Islet precursor cell (in vitro differentiated cells): ENCODE measurements at regions not wholly inside any gene's neighbourhood (a gene's known extent, or its start where the extent isn't known, plus 50 kb on each side); places are given as distances from the start of the nearest gene placed in this dataset.
A peak's percentile ranks its signal among the peaks of the same experiment; 100 is the strongest.
"Not testable (repeated sequence)": the region's sequence is repeated elsewhere in the genome, so short reads cannot be mapped to it uniquely, and the experiment has no call there.

Experiments
- DNase-seq: peaks from one replicate; pipeline ENCODE4 v3.0.0-alpha.2; 2018

DNA sequence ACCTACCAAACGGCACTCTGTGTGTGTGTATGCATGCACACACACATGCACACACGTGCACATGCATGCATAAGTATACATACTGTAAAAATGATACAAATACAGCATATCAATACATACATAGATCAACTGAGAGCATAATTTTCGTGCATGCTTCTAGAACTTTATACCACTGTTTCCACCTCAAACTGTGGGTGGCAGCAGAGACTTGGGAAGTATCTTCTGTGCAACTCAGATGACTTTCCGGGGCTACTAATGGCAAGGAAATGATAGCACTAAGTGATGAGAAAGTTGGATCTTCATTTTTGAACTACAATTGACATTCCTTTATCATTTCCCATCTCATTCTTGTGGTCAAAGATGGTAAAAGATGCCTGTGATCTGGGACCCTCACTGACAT, 570.7 kb downstream of the REEP3 start:
- no peak for DNase-seq

DNA sequence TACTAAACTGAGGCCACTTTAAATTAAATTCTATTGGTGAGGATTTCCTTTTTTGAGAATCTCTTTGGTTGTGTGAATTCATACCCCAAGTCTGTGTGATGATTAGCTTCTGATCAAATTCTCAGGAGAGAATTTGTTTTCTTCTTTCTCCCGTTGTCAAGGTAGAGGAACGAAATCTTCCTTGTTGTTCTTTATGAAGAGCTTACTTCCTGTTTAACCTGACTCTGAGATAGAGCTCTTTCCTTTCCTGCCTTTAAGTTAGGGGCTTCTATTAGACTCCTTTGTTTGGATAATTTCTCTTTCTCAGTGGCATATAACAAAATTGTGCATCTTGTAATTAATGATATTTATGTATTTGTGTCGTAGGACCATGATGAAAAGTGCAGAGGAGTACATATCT, 572.1 kb downstream of the REEP3 start:
- DNase-seq: no peak

GRCh38 chr10:64093946-64094535, 572.8 kb downstream of the REEP3 start:
- no peak for DNase-seq

DNA sequence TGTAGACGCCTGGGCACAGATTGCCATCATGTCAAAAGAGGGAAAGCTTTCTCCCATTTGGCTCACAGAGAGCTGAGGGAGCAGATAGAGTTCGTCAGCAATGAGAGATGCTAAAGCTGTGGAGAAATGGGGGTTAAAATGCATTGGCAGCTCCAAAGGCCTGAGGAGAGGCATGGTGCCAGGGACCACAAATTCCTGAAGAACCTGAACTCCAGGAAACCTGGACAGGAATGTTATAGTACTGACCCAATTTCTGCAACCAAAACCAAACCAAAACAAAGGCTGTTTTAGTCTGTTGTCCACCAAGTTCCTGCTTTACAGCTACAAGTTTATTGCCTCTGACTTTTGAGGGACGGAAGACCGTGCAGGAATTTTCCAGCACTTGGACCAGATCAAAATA, 575.7 kb downstream of the REEP3 start:
- DNase-seq: no peak

GRCh38 chr10:64097391-64098122, 576.4 kb downstream of the REEP3 start:
- DNase-seq: no peak

GRCh38 chr10:64098994-64099393, 577.8 kb downstream of the REEP3 start:
- no peak for DNase-seq

DNA sequence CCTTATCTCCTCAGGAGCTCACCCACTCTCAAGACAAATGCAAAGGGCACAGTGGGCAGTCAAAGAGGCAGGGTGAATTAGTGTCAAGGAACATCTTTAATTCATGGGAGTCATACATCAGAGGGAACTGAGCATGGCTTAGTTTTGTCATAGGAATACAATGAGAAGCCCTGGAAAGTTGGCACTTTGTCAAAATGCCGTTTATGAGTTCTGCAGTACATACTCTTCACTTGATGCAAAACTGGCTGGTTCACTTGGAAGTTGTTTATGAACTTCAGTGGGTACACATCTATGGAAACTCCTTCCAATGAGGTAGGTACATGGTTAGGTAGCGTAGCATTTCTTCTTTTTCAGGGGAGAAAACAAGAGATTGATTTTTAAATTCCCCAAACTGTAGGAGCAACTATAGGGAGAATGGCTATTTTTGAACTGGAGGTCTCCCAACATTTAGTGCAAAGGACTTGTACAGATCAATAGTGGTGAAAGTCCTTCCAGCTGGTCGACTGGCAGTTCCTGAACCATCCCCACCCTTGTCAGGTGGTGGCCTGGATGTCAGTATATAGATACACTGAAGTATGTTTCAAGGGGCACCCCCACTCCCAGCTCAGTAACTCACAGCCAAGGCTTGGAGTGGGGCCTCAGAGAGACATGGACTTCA, 580.5 kb downstream of the REEP3 start:
- DNase-seq: no peak

DNA sequence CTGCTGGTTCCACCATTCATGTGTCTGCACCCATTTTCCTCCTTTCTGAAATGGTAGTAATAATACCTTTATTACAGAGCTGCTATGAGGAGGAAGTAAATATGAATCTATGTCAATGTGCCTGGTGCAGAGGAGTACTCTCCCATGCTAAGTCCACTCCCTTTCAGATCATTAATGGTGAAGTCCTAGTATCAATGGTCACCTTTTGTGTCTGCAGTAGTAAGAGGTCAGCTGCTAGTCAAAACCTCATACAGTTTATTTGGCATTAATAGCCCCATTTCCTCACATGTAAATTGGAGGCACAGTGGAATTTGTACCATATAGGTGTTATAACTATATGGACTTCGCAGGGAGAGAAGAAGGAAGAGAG, 581.0 kb downstream of the REEP3 start:
- no peak for DNase-seq

GRCh38 chr10:64102916-64103315, 581.7 kb downstream of the REEP3 start:
- DNase-seq: no peak

DNA sequence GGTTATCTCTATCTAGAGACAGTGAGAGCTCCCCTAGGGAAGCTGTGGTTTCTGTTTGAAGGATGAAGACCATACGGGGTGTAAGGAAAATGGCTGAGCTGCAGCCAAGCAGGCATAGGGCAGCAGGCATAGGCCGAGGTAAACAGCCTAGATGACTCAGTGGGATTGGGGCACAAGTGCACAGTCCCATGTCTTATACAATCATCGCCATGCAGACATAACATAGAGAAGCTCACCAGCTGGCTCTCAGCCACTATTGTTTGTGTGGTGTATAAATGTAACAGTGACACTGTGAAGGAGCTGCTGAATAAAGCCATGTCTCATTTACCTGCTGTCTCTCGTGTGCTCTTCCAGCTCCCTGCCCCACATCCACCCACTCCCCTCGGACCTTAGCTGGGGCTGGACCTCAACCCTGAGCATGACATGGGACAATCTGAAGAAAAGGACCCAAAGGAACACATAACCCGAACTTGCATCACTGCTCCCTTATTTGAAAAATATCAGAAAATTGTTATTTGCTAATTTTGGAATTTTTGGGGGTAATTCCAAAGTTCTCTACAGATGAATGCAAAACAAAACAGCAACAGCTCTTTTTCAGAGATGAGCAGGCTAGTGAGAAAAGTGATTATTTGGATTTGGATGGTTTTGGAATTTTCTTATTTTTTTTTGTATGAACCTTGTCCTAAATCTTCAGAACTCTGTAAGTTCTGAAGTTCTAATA, 582.7 kb downstream of the REEP3 start:
- DNase-seq: no peak

GRCh38 chr10:64109926-64110495, 588.8 kb downstream of the REEP3 start:
- no peak for DNase-seq

- DNase-seq: no peak
These were observed 591.6 kb downstream of the REEP3 start for GRCh38 chr10:64112701-64113355.

- no peak for DNase-seq
These were observed 592.2 kb downstream of the REEP3 start for GRCh38 chr10:64113375-64113774.

GRCh38 chr10:64113792-64114191, 592.6 kb downstream of the REEP3 start:
- DNase-seq: peak; percentile 81

DNA sequence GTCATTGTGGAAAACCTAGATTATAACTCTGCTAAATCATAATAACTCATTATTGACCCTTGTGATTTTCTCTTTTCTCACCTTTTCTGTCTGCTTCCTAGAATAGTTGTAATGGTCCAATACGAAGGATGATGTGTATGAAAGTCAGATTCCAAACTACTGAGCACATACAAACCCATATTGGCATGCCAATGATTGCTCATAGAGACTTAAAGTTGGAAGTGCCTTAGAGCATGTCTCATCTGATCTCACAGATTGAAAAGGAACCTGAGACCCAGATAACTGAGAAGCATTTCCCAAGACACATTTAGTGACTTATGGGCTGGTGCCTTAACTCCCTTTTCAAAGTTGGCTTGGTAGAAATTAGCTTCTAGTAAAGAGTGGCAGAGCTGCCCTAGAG, 594.3 kb downstream of the REEP3 start:
- no peak for DNase-seq

GRCh38 chr10:64115908-64116643, 594.9 kb downstream of the REEP3 start:
- no peak for DNase-seq

DNA sequence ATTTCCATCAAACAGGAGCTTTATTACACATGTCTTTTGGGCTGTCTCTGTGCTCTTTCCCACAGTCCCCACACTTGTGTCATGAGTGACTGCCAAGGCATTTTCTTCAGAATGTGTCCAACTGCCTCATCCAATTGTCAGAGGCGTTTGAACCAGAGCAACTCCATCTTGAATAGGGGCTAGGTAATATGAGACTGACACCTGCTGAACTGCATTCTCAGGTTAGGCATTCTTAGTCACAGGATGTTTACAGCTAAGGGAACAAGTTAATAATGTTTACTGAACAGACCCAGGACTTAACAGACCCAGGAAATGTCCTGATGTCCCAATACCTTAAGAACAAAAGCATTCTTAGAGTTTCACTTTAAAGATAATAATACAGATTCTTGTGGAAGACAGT, 595.5 kb downstream of the REEP3 start:
- DNase-seq: no peak

GRCh38 chr10:64118736-64119135, 597.5 kb downstream of the REEP3 start:
- no peak for DNase-seq

DNA sequence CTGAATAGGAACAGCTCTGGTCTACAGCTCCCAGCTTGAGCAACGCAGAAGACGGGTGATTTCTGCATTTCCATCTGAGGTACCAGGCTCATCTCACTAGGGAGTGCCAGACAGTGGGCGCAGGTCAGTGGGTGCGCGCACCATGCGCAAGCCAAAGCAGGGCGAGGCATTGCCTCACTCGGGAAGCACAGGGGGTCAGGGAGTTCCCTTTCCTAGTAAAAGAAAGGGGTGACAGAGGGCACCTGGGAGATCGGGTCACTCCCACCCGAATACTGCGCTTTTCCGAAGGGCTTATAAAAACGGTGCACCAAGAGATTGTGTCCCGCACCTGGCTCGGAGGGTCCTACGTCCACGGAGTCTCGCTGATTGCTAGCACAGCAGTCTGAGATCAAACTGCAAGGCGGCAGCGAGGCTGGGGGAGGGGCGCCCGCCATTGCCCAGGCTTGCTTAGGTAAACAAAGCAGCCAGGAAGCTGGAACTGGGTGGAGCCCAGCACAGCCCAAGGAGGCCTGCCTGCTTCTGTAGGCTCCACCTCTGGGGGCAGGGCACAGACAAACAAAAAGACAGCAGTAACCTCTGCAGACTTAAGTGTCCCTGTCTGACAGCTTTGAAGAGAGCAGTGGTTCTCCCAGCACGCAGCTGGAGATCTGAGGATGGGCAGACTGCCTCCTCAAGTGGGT, 599.2 kb downstream of the REEP3 start:
- DNase-seq: not testable (repeated sequence)

DNA sequence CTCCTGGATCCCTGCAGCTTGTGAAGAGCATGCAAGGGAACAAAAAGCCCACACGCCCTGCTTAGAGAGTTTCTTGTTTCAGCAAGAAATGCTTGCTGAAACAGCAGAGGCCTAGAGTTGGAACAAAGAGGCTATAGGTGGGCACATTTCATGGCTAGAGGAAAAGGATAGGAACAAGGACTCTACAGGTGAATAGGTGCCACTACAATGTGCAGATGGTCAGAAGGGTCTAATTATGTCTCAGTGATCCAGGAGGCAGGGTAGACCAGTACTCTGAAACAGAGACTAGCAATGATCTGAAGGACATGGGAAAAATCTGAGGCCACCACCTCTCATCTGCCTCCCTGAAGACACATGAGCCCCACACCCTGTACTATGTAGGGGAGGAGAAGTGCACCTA, 609.0 kb downstream of the REEP3 start:
- DNase-seq: no peak

DNA sequence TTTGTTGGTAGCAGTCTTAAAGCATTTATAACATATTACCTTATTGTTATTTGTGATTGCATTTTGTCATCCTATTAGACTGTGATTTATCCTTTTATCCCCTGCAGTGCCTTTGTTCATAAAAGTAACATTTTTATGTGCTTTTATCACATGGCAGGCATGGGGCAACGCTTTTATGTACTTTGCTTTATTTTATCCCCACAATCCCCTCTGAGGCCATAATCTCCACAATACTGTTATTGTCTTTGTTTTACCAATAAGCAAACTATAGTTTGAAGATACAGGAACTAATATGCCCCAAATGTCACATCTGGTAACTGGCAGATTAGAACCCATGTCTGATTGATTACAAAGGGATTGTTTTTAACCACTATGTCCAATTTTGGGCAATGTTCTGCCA, 613.5 kb downstream of the REEP3 start:
- no peak for DNase-seq

- no peak for DNase-seq
These were observed 621.2 kb downstream of the REEP3 start for GRCh38 chr10:64142395-64142794.
